NCI-H524 treated with DMSO at 0.1 percent for 48 hours (cell line): ENCODE measurements at regions not wholly inside any gene's neighbourhood (a gene's known extent, or its start where the extent isn't known, plus 50 kb on each side); places are given as distances from the start of the nearest gene placed in this dataset.
"Not testable (repeated sequence)": the region's sequence is repeated elsewhere in the genome, so short reads cannot be mapped to it uniquely, and the experiment has no call there.

Experiments
- DNase-seq: peaks from one replicate; lab custom pipeline; 2025; lab: John Stamatoyannopoulos, UW

DNA sequence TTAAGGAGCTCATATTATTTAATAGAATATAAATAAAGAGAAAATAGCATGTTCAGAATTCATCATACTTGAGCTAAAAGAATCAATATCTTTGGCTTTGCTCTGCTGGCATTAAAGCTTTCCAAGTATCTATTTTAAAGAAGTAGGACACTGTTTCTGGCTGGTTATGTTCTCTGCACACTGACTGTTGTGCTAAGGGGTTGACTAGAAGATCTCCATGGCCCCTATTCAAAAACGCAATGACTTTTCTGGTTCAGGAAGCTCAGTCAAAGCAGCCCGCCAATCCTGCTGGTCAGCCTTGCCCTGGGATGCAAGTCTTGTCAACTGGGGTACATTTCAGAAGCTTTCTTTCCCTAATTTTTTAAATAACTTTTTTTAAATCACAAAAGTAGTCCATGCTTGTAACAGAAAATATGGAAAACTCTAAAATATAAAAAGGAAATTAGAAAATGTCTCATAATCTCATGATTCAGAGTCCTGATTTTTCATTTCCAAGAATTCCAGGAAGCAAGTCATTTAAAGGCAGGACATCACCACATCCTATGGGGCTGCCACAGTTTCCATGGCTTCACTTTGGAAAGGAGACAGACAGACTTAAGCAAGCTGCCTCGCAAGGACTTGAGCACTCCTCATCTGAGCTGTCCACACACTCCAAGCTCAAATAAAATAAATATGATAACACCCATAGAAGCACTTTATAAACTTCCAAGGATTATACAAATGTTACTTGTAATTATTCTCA lies 195.1 kb downstream of the TXNL1 start:
- no peak for DNase-seq

DNA sequence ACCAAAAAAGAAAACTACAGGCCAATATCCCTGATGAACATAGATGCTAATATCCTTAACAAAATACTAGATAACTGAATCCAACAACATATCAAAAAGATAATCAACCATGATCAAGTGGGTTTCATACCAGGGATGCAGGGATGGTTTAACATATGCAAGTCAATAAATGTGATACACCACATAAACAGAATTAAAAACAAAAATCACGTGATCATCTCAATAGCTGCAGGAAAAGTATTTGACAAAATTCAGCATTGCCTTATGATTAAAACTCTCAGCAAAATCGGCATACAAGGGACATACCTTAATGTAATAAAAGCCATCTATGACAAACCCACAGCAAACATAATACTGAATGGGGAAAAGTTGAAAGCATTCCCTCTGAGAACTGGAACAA lies 199.9 kb downstream of the TXNL1 start:
- not testable (repeated sequence) for DNase-seq

DNA sequence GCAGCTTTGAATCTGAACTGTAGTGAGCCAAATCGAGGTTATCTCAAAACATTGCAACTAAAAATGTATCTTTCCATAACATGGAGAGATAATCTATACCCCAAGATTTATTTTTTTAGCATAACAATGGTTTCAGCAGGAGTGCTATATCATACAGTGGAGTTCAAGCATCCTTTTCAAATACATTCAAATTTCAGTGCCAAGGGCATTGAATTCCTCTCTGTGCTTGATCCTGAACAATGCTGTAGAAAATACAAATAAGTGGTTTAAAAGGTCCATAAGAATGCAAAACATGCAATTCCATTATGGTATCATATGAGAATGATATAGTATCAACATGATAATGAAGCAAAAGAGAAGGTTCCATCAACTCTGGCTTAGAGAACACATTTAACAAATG lies 201.7 kb downstream of the TXNL1 start:
- DNase-seq = no peak

DNA sequence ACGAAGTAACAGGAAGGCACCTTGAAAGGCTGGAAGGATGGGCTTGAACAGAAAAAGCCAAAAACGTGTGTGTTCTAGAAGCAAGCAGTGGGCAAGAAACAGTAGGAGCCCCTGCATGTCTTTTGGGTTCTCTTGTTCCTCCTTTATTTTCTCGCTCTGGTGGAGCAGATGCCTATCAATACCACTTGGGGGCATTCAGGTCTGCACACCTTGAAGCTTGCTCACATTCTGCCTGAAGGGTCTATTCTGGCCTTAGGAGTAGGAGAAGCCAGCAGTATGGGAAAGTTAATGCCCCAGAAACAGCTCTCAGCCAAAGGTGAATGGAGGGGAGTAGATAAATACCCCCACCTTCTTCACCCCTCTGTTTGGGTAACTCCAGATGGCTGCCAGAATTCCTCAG lies 204.5 kb downstream of the TXNL1 start:
- no peak for DNase-seq

DNA sequence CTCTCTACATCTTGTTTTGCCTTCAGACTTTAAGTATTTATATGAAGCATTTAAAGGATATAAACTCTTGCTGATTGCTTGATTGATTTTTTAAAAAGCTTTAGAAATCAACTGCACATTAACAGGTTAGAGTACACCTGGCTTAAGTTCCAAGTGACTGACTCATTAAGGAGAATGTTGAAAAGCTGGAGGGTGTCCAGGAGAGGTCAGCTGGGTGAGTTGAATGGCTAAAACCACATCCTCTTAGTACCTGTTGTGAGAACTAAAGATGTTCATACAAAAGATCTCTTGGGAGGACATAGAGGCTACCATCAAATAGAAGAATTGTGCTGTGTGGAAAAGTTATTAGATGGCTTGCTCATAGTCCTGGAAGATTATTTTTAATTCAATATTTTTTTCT lies 206.8 kb downstream of the TXNL1 start:
- DNase-seq = no peak

DNA sequence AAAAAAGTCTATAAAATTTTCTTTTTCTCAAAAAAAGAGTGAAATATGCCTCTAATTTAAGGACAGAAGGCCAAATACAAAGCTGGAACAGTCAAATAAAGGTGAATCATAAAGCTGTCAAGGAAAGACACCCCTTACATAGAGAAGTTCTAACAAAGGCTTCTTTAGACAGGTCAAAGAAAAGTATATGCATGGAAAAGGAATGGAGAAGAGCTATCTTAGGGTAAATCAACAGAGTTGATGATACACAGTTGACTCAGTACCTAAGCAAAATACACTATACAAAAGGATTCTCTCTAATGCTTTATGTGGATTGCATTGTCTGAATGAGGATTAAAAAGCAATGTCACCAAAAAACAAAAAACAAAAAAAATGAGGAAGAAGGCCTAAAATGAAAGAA lies 214.8 kb downstream of the TXNL1 start:
- DNase-seq = no peak

DNA sequence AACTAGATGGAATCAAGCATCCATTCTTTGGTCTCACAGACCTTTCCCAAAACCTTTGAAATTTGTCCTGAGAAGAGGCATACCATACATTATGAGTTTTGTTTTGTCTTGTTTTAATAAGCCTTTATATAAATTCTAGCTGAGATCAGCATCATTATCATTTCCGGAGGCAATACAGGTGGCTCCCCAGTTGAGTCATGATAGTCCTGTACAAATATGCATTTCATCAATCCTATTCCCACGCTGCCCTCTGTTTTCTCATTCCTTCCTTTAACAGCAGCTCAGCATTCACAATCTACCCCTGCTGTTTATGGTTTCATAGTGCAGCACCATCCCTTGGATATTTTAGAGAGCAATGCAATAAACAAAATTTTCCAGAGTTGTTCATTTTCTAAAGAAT lies 216.7 kb downstream of the TXNL1 start:
- DNase-seq = no peak

DNA sequence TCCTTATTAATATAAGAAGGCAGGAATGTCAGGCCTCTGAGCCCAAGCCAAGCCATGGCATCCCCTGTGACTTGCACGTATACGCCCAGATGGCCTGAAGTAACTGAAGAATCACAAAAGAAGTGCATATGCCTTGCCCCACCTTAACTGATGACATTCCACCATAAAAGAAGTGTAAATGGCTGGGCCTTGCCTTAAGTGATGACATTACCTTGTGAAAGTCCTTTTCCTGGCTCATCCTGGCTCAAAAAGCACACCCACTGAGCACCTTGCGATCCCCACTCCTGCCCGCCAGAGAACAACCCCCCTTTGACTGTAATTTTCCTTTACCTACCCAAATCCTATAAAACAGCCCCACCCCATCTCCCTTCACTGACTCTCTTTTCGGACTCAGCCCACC lies 217.5 kb downstream of the TXNL1 start:
- DNase-seq = not testable (repeated sequence)

DNA sequence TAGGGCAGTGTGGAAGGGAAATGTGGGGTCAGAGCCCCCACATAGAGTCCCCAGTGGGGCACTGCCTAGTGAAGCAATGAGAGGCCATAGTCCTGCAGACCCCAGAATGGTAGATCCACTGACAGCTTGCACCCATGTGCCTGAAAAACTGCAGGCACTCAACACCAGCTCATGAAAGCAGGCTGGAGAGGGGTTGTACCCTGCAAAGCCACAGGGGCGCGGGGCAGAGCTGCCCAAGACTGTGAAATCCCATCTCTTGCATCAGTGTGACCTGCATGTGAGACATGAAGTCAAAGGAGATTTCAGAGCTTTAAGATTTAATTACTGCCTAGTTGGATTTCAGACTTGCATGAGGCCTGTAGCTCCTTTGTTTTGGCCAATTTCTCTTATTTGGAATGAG lies 224.0 kb downstream of the TXNL1 start:
- no peak for DNase-seq

DNA sequence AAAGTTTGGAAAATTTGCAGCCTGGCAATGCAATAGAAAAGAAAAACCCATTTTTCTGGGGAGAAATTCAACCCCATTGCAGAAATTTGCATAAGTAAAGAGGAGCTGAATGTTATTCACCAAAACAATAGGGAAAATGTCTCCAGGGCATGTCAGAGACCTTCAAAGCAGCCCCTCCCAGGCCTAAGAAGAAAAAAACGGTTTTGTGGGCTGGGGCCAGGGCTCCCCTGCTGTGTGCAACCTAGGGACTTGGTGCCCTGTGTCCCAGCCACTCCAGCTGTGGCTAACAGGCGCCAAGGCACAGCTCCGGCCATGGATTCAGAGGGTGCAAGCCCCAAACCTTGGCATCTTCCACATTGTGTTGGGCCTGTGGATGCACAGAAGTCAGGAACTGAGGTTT lies 224.5 kb downstream of the TXNL1 start:
- no peak for DNase-seq

DNA sequence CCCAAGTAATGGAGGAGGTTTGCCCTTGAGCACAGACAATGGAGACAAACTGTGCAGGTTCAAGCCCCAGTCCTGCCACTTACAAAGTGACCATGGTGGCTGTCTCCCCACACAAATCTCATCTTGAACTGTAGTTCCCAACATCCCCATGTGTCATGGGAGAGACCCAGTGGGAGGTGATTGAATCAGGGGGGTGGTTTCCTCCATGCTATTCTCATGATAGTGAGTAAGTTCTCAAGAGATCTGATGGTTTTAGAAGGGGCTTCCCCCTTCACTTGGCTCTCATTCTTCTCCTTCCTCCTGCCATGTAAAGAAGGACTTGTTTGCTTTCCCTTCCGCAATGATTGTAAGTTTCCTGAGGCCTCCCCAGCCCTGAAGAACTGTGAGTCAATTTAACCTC lies 225.4 kb downstream of the TXNL1 start:
- DNase-seq = no peak

DNA sequence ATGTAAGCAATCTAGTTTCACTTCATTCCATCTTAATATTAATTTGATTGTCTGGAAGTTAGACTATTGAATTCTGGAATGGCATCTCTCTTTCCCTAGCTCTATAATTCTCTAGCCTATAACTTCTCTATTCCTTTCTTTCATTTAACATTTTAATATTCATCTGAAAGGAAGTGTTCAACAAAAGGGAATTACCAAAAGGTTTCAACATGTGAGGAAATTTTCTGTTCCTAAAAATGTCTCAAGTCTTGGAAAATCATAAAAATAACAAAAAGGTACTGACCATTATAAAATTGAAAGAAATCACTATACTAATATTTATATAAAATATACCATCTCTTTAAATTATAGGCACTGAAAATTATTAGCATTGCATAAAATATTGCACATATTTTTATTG lies 228.7 kb downstream of the TXNL1 start:
- DNase-seq = no peak

DNA sequence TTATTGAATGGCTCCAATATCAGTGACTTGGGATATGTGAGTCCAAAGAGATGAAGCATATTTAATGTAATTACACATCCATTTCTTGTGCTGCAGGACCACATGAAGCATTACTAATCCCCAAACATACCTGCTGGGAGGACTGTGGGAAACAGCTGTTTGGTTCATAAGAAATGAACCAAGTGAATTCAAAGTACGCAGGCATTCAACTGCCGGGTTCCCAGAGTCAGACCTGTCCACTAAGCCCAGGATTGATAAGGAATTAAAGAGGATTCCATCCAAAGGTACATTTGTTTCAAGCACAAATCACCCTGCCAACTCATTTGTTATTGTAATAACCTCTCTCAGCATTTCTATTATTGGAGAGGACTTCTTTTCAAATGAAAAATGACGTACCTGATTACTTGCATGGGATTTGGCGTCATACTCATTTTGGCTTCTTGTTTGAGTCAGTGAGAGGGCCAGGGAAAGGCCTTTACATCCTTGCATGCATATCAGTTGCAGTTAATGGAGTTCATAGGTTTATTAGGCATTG lies 230.7 kb downstream of the TXNL1 start:
- peak; percentile 10 for DNase-seq

DNA sequence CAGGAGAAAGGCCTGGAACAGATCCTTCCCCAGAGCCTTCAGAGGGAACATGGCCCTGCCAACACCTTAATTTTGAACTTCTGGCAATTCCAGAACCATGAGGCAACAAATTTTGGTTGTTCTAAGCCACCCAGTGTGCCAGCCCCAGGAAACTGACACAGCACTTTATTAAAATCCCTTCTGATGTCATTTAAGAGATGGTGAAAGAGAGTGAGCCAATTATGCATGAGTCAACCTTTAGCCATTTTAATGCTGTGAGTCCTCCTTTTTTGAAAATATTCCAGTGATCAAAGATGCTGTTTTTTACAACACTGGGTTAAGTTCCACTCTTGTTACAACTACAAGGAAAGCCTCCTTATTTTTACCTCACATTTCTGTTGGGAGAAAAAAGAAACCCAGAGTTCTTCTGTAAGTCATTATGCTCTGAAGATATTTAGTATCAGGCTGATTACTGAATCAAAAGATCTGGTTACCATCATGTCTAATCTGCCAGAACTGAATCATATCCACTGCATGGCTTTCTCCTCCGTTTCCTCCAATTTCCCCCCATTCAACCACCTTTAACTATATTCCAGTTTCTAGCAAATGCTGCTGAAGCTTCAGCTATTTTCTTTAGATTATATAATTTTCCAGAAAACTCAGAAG lies 235.4 kb downstream of the TXNL1 start:
- no peak for DNase-seq

DNA sequence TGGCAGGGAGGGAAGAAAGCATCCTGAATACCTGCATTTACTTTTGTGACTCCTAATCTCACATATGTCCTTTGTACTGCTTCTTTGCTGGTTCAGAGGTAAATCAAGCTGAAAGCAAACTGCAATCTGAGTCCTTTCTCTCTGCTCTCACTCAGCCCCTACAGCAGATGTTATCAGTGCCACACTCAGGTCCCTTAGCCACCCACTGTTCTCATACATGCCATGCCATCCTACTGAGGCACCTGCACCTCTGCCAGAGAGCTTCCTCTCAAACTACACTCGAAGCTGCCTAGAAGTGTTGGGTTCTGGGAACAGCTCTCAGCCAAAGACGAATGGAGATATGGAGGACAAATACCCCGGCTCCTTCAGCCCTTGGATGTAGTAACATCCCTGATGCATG lies 244.5 kb downstream of the TXNL1 start:
- no peak for DNase-seq

DNA sequence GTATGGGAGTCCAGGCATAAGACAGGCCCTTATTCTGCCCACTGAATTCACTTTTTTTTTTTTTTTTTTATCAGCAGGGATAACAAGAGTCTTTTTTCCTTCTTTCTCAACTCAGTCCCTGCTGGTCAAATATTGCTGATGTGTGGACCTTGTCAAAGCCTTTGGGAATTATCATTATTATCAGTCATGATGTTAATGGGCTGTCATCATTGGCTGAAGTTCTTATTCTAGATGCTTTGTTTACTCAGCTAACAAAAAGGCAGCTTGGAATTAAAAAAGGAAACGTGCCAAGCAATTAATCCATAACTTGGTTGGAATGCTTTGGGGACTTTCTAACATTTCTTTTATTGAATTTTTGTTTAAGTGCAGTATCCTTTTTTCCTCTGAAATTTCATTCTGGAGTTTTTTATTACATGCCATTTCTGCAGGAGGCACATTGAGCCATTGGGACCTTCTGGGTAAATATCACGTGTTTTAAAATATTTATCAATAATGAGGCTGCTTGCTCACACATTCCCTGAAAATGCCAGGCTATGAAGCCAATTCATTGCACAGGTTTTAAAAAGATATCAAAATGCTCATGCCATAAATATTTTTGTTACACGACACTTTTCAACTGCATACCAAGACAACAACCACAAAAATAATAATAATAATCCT lies 246.3 kb downstream of the TXNL1 start:
- no peak for DNase-seq

DNA sequence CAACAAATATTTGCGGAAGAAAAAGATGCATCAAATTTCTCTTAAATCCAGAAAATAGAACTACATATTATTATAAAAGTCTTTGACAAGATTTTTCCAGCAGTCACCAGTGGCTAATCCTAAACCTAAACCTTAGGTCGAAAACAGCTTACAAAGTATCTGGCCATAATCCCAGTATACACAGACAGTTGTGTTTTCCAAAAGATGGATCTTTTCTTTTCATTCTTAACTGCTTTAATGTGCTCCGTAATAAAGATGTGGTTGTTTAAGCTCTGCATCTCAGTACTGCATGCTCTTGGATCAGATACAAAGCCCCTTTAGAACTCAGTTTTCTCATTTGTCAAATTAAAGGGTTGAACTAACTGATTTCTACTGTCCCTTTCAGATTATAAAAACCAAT lies 247.8 kb downstream of the TXNL1 start:
- no peak for DNase-seq

DNA sequence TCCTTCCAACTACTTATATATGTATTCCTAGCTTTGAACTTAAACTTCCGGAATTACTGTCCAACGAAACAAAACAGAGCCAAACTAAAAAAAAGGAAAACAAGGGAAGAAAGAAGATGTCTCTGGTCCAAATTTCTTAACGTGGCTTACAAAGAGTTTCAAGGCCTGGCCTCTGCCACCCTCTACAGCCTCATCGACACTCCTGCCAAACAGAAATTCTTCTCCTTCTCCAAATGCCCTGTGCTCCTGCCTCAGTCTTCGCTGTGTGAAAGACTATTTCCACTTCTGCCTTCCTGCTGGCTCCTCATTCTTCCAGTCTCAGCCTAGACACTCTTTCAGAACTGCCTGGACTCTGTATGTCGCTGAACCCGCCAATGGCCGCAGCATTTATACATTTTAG lies 249.2 kb downstream of the TXNL1 start:
- no peak for DNase-seq

DNA sequence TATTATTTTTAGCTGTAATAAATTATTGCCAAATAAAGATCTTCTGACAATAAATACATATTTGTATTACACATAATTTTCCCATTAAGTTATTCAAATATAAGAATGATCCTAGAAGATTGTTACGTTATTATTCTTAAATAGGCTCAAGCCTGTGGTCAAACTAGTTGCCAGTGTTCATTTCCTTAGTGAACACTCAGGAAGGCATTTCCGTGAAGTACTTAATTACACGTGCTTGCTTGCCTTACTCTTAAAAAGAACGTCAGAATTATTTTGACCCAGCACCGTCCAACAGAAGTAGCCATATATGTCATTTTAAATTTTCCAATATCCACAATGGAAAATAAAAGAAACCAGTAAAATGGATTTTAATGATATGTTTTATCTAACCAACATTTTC lies 249.8 kb downstream of the TXNL1 start:
- no peak for DNase-seq

DNA sequence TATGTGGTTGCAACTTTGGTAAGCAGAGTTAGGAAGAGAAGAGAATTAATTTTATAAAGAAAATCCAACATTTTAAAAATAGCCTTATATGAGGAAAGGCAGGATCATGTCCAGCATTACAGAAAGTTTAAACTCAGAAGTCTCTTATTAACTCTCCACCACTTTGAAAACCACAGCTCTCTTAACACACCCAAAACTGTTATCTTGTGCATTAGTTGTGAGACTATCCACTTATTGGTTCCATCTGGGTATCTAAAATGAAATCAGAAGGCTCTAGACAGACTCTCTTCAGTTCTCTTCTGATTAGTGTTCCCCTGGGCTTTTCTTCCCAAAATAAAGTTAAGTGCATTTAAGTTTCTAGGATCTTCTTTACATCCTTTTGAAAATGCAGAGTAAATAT lies 251.5 kb downstream of the TXNL1 start:
- DNase-seq = no peak

DNA sequence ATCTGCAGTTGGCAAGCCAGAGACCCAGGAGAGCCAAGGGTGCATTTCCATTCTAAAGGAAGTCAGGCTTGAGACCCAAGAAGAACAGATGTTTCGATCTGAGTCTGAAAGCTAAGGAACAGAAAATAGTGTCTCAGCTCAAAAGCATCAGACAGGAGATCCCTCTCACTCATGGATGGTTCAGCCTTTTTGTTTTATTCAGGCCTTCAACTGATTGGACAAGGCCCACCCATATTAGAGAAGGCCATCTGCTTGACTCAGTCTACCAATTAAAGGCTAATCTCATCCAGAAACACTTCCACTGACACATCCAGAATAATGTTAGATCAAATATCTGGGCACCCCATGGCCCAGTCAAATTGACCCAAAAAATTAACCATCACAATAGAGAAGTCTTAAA lies 255.0 kb downstream of the TXNL1 start:
- DNase-seq = no peak

DNA sequence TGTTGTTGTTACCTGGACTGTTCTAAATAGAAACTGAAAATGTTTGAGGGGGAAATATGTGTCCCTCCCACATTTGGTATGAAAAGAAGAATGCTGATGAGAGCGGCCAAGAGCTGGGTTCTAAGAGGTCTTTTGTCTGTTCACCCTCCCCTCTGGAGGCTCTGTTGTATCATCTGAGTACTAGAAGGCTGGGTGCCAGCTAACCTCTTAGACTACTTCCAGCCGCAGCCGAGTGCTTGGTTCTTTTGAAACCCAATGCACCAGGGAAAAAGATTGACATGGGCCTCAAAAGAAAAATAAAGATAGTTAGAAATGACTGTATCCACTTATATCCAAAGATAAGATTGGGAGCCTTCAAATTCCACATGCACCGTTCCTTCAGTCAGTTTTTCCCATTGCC lies 255.9 kb downstream of the TXNL1 start:
- no peak for DNase-seq

DNA sequence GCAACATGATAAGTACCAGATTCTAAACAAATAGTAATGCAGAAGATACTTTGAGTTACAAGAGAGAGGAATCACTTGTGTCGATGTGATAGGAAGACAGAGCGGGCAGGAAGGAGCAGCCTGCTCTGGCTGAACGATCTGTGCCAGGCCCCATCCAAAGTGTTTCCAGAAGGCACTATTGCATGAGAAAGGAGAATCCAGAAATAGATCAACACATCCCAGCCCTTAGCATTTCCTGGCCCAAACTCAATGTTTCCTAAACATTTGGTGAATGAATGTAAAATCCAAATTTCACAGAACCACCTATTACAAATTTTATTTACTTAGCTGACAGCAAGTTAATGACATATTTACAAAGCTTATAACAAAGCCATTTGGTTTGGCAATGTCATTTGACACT lies 257.2 kb downstream of the TXNL1 start:
- DNase-seq = no peak
